ENCODE measurements at regions not wholly inside any gene's neighbourhood (a gene's known extent, or its start where the extent isn't known, plus 50 kb on each side); places are given as distances from the start of the nearest gene placed in this dataset.
"Not testable (repeated sequence)": the region's sequence is repeated elsewhere in the genome, so short reads cannot be mapped to it uniquely, and the experiment has no call there.

GRCh38 chr1:118563981-118564951, 379.2 kb upstream of the SPAG17 start:
- DNase-seq (ENCODE audit: low spot score), result no peak

DNA sequence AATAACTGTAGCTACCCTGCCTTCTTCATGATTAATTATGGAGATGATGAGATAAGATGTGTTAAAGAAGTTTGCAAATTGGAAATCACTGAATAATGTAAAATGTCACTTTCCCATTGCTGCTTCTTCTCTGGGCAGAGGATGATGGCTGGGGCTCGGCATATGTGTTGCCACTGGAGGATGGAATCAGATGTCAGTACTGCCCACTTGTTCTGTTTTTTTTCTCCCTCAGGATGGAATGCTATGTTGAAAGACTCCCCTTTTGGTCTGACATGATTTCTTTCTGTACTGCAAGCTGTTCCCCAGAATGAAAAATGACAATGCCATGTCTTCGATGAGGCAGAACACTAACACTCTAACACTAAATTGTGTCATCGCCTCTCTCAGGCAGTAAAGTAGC, 373.9 kb upstream of the SPAG17 start:
- no peak for DNase-seq (ENCODE audit: low spot score)

- no peak for DNase-seq (ENCODE audit: low spot score)
Measured at GRCh38 chr1:118556936-118557335, 371.9 kb upstream of the SPAG17 start.

DNA sequence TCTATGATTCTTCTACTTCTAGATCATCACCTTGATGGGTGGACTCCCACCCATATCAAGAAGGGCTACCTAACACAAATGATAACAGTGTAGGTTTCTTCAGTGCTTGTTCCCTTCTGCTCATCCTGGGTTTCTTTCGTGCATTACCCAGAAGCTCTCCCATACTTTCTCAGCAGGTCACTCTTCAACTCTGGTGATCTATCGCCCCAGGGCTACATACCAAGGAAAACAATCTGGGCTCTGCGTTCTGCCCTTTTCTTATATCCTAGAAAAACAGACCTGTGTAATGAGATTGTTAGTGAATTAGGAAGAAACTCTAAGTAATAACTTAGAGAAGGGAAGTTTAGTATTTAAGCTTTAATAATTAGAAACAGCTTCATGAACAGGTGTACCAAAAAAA, 370.6 kb upstream of the SPAG17 start:
- no peak for DNase-seq (ENCODE audit: low spot score)

DNA sequence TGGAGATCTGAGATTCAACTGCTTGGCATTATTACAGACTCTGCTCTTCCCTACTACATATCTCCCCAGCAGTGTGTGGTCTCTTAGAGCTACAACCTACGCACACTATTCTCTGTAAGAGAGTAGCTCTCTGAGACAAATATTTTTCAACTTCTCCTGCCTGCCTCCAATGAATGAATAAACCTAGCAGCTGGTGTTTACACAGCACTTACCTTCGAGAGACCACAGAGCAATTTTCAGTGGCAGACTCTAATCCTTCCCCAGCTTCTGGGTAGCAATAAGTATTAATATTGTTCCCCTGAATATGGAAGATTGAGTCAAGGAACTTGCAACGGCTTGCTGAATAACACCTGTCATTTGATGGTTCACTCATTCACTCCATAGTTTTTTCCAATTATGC, 350.9 kb upstream of the SPAG17 start:
- DNase-seq (ENCODE audit: low spot score), result no peak

- not testable (repeated sequence) for DNase-seq (ENCODE audit: low spot score)
Measured at GRCh38 chr1:118511922-118512321, 326.9 kb upstream of the SPAG17 start.

GRCh38 chr1:118504867-118505266, 319.8 kb upstream of the SPAG17 start:
- no peak for DNase-seq (ENCODE audit: low spot score)

GRCh38 chr1:118504221-118504644, 319.2 kb upstream of the SPAG17 start:
- no peak for DNase-seq (ENCODE audit: low spot score)

DNA sequence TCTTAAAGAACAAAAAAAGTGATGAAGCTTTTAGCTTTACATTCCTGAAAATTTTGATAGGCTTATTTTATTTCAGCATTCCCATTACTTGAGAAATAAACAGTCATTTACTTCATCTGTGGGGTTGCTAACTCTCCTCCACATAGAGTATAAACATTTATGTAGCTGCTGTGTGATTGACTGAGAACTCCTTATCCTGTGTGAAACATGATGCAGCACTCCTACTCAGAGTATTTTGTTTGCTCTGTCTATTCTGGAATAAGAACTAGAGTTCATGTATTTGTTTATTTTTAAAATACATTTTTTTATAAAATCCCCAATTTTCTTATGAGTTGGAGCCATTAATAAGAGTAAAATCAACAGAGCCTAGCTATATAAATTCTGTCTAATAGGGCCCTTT, 318.7 kb upstream of the SPAG17 start:
- DNase-seq (ENCODE audit: low spot score), result no peak

GRCh38 chr1:118494998-118495397, 310.0 kb upstream of the SPAG17 start:
- no peak for DNase-seq (ENCODE audit: low spot score)

DNA sequence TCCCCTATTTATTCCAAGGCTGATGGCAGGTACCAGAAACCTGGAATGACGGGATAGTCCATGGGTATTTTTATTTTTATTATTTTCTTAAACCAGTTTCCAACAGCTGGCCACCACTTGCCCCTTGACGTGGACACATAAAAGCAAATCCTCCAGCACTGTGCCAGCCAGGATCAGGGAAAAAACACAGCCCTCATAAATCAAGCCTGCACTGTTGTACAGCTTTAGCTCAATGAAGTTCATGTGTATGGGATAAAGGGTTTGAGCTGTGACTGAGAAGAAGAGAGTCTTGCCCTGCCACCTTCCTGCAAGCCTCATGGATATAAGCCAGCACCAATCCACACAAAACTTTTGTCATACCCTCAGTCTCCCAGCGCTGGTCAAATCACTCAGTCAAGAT, 303.8 kb upstream of the SPAG17 start:
- DNase-seq (ENCODE audit: low spot score), result no peak

DNA sequence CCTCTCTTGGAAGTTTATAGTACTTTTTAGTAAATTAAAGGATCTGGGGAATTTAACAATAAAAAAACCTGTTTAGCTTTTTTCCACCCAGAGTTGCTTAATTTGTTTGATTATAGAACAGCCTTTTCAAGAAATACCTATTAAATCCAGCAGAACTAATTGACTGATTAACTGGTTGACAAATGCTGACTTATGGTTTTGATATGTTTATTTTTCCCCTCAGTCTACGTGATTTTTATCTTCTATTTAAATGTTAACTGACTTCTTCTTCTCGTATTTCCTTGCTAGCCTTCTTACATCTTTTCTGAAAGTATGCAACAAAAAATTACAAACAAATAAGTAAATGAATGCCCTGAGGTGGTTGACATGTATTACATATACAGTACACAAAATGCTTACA, 302.9 kb upstream of the SPAG17 start:
- no peak for DNase-seq (ENCODE audit: low spot score)

- no peak for DNase-seq (ENCODE audit: low spot score)
Measured at GRCh38 chr1:118487091-118487490, 302.1 kb upstream of the SPAG17 start.

DNA sequence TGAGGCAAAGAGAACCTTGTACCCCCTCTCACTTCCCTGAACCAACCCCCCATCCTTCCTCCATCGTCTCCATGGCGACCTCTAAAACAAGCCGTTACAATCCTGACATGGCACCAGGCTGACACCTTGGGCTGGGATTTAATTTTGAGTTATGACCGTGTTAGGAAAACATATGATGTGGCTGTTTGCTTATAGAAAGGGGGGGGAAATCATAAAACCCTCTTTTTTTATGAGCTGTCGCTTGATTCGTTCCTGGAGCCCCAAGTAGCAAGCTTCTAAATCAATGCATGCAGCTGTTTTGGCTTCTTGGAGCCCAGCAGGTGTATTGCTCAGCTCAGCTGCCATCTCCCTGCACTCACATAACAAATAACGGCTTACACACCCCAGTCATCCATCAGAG, 301.2 kb upstream of the SPAG17 start:
- no peak for DNase-seq (ENCODE audit: low spot score)

- DNase-seq (ENCODE audit: low spot score), result no peak
Measured at GRCh38 chr1:118485757-118486156, 300.7 kb upstream of the SPAG17 start.

- no peak for DNase-seq (ENCODE audit: low spot score)
Measured at GRCh38 chr1:118484893-118485292, 299.9 kb upstream of the SPAG17 start.

DNA sequence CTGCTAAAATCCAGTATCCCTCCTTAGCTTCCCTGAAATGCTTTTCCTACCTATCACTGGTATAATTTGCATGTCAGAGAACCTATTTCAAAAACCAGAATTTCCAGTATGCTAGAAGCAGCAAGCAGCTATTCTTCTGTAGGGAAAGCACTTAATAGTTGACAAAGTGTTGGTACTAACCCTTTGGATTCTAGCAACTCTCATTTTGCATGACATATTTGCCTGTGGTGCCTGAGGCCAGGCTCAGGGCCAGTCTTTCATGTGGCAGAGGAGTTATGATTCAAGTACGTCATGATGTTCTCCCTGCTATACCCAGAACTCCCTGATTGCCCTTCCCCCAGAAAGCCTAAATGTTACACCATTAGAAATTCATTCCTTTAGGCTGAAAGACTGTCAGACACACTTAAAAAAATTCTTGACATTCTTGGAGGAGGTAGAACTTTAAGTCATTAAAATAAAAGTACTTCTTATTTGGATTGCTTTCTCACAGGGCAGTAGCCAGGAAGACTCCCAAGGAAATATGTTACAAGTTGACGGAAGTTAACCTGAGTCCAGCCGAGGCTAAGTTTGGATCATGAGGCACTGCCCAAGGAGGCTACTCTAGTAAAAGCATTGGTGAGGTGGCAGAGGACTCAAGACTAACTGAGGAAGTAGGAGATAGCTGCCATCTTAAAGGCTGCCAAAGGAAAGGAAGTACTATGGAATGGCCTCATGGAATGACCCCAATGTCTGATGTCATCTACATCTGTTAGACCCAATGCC, 298.4 kb upstream of the SPAG17 start:
- no peak for DNase-seq (ENCODE audit: low spot score)

- no peak for DNase-seq (ENCODE audit: low spot score)
Measured at GRCh38 chr1:118481126-118481525, 296.1 kb upstream of the SPAG17 start.

- DNase-seq (ENCODE audit: low spot score), result no peak
Measured at GRCh38 chr1:118479351-118479750, 294.3 kb upstream of the SPAG17 start.

DNA sequence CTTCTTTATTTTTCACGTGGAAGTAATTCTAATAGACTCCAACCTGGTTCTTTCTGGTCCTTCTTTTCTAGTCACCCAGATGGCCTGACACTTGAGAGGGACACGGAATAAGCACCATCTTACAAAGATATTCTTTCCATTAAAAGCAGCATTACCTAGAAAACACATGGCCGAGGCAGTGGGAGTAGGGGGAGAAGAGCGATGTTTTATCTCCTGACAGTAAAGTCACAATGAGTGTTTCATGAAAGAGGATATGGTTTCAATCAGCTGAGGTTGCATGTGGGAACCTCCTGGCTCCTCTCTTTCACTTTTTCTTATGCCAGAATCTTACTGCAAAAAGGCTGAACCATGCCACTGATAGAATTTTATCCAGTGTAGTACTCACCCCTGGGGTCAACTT, 288.8 kb upstream of the SPAG17 start:
- no peak for DNase-seq (ENCODE audit: low spot score)

DNA sequence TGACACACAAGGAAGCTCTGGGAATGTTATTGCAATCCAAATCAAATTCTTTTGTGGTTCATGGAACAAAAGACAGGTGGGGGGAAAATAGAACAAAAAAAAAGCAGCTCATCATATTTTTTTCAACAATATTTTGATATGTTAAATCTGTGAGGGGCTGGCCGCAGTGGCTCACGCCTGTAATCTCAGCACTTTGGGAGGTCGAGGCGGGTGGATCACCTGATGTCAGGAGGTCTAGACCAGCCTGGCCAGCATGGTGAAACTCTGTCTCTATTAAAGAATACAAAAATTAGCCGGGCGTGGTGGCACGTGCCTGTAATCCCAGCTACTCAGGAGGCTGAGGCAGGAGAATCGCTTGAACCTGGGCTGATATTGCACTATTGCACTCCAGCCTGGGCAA, 279.4 kb upstream of the SPAG17 start:
- not testable (repeated sequence) for DNase-seq (ENCODE audit: low spot score)

DNA sequence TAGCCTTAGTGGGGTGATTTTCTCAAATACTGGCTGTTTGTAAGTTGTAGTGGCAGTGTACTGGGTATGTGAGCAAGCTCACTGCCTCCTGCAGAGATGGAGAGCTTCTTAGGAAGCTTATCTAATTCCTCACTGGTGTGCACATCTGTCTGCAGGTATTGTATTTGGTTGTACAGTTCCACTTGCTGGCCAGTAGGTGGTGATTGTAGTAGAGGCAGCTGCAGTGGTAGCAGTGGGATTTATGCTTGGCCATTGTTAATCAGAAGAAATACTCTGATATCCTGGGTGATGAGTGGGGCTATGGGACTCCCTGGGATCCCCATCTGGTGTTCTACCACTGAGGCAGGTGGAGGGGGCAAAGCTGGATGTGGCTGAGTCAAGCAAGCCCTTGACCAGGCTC, 276.1 kb upstream of the SPAG17 start:
- no peak for DNase-seq (ENCODE audit: low spot score)

DNA sequence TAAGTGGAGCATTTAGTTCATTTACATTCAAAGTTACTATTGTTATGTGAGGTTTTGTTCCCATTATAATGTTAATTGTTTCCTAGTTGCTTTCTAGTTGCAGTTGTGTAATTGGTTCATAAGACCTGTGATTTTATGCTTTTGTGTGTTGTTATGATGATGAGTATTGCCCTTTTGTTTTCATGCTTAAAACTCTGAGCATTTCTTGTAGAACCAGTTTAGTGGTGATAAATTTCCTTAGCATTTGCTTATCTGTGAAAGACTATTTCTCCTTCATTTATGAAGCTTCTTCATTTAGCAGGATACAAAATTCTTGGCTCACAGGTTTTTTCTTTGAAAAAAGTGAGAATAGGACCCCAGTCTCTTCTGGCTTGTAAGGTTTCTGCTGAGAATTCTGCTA, 274.8 kb upstream of the SPAG17 start:
- DNase-seq (ENCODE audit: low spot score), result no peak

Measured in germinal center (tissue), 1 donor.